ENCODE measurements at regions not wholly inside any gene's neighbourhood (a gene's known extent, or its start where the extent isn't known, plus 50 kb on each side); places are given as distances from the start of the nearest gene placed in this dataset.
A peak's percentile ranks its signal among the peaks of the same experiment; 100 is the strongest.
"Not testable (repeated sequence)": the region's sequence is repeated elsewhere in the genome, so short reads cannot be mapped to it uniquely, and the experiment has no call there.

GRCh38 chr15:31705076-31705678, 325.1 kb upstream of the CHRNA7 start:
- DNase-seq = not testable (repeated sequence)

- not testable (repeated sequence) for DNase-seq
These were observed 322.2 kb upstream of the CHRNA7 start for GRCh38 chr15:31707944-31708702.

- DNase-seq = not testable (repeated sequence)
These were observed 321.5 kb upstream of the CHRNA7 start for GRCh38 chr15:31708703-31709327.

GRCh38 chr15:31709479-31709878, 320.8 kb upstream of the CHRNA7 start:
- not testable (repeated sequence) for DNase-seq

GRCh38 chr15:31710806-31711205, 319.5 kb upstream of the CHRNA7 start:
- DNase-seq = not testable (repeated sequence)

GRCh38 chr15:31715208-31715607, 315.1 kb upstream of the CHRNA7 start:
- DNase-seq = not testable (repeated sequence)

- not testable (repeated sequence) for DNase-seq
These were observed 311.7 kb upstream of the CHRNA7 start for GRCh38 chr15:31718625-31719024.

- DNase-seq = not testable (repeated sequence)
These were observed 310.8 kb upstream of the CHRNA7 start for GRCh38 chr15:31719396-31720022.

GRCh38 chr15:31723019-31723418, 307.3 kb upstream of the CHRNA7 start:
- DNase-seq = not testable (repeated sequence)

GRCh38 chr15:31724903-31725302, 305.4 kb upstream of the CHRNA7 start:
- not testable (repeated sequence) for DNase-seq

- not testable (repeated sequence) for DNase-seq
These were observed 304.7 kb upstream of the CHRNA7 start for GRCh38 chr15:31725619-31726018.

- DNase-seq = no peak
These were observed 302.7 kb upstream of the CHRNA7 start for GRCh38 chr15:31727612-31728011.

GRCh38 chr15:31732726-31733125, 297.6 kb upstream of the CHRNA7 start:
- no peak for DNase-seq

- no peak for DNase-seq
These were observed 296.9 kb upstream of the CHRNA7 start for GRCh38 chr15:31733424-31733823.

GRCh38 chr15:31740203-31740602, 290.1 kb upstream of the CHRNA7 start:
- no peak for DNase-seq

- DNase-seq = no peak
These were observed 284.5 kb upstream of the CHRNA7 start for GRCh38 chr15:31745841-31746240.

GRCh38 chr15:31752065-31752762, 278.1 kb upstream of the CHRNA7 start:
- peak; percentile 23 for DNase-seq

GRCh38 chr15:31752905-31753304, 277.4 kb upstream of the CHRNA7 start:
- no peak for DNase-seq

GRCh38 chr15:31758126-31758525, 272.2 kb upstream of the CHRNA7 start:
- peak; percentile 40 for DNase-seq

- no peak for DNase-seq
These were observed 262.3 kb upstream of the CHRNA7 start for GRCh38 chr15:31768055-31768454.

GRCh38 chr15:31774045-31774444, 256.3 kb upstream of the CHRNA7 start:
- DNase-seq = no peak

GRCh38 chr15:31776039-31776438, 254.3 kb upstream of the CHRNA7 start:
- DNase-seq = no peak

- no peak for DNase-seq
These were observed 249.1 kb upstream of the CHRNA7 start for GRCh38 chr15:31781261-31781660.
